ENCODE measurements at regions not wholly inside any gene's neighbourhood (a gene's known extent, or its start where the extent isn't known, plus 50 kb on each side); places are given as distances from the start of the nearest gene placed in this dataset.
"Not testable (repeated sequence)": the region's sequence is repeated elsewhere in the genome, so short reads cannot be mapped to it uniquely, and the experiment has no call there.

DNA sequence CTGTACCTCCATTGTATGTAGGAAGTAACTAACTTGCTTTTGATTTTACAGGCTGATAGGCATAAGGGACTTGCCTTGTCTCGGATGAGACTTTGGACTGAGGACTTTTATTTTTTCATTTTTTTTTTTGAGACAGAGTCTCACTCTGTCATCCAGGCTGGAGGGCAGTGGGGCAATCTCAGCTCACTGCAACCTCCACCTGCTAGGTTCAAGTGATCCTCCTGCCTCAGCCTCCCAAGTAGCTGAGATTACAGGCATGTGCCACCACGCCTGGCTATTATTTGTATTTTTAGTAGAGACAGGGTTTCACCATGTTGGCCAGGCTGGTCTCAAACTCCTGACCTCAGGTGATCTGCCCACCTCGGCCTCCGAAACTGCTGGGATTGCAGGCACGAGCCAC lies 80.2 kb upstream of the SYN3 start:
- DNase-seq: not testable (repeated sequence)

DNA sequence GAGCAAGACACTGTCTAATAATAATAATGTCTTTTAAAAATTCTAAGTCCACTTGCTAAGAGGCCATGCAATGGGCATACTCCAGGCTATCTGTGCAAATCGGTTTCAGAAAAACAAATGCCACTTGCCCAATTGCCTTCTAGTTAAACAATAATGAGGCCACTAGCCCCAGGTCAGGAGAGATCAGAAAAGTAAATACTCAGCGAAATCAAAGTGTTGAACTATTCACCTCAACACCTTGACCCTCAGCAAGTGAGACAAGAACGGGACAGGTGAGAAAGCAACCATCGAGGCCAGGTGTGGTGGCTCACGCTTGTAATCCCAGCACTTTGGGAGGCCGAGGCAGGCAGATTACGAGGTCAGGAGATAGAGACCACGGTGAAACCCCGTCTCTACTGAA lies 72.3 kb upstream of the SYN3 start:
- DNase-seq: no peak

GRCh38 chr22:33129621-33130020 lies 71.4 kb upstream of the SYN3 start:
- DNase-seq: no peak

- no peak for DNase-seq
Observed at GRCh38 chr22:33126881-33127280, 68.7 kb upstream of the SYN3 start.

- no peak for DNase-seq
Observed at GRCh38 chr22:33124471-33124870, 66.3 kb upstream of the SYN3 start.

GRCh38 chr22:33122439-33122838 lies 64.3 kb upstream of the SYN3 start:
- DNase-seq: not testable (repeated sequence)

DNA sequence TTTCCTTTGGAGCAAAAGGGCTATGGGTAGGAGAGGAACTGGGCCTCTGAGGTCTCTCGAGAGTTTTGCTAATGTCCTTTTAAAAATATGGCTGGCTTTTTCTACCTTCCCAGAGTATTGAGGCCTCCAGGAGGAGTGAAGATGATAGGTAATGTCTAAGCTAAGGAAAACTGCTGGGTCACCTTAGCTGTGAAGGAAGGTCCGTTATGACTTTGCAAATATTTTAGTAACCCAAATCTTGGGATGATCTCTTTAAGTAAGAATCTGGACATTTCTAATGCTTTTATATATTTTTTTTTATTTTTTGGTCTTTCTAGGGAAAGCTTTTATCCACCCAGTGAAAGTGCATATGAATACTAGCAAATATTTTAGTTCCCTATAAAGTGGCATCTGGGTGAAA lies 60.9 kb upstream of the SYN3 start:
- no peak for DNase-seq

DNA sequence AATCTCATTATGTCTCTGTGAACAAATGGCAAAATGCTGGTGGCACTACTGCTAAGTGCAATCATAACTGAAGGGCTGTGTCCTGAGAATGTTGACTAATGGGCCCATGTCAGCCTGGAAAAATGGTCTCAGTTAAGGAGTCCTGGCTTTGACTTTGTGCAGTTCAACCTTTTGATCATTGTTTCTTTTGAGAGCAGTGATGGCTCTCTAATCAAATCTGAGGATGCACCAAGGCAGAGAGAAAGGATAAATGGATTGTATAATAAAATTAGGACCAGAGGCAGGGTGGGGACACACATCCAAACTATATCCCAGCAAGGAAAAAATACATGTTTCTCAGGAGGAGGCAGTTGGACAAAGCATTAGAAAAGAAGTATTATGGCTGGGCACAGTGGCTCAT lies 59.6 kb upstream of the SYN3 start:
- no peak for DNase-seq

GRCh38 chr22:33116841-33117547 lies 58.8 kb upstream of the SYN3 start:
- DNase-seq: no peak

DNA sequence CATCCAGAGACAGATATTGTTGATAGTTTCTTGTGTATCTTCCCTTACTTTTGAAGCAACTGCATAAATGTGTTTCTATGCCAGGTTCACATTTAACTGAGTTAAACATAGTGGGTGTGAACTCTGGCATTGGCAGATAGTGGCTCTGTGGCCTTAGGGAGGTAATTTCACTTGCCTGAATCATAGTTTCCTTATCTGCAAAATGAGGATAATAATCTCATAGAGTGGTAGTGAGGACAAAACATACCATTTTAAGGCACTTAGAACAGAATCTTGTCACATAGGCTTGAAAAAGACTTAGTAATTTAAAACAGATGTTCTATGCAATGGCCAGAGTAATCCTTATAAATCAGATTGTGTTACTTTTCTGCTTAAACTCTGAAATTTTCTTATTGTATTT lies 56.4 kb upstream of the SYN3 start:
- DNase-seq: no peak

DNA sequence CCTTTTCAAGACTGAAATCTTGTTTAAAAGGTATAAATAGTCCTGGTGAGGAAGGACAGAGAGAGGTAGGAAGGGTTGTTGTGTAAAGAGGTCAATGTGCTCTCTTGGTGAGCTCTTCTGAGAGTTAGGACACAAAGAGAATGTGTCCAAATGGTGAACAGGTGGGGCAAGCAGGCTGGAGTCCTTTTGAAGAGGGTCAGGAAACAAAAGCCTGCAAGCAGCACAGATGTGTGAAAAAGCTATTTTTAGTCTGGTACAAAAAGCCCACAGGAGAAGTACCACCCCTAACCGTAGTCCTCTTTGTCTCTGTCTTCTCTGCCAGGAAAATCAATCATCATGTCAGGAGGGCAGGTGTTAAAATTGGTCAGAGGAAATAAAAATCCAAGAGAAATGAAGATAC lies 54.4 kb upstream of the SYN3 start:
- no peak for DNase-seq

GRCh38 chr22:33111491-33111890 lies 53.3 kb upstream of the SYN3 start:
- DNase-seq: no peak

DNA sequence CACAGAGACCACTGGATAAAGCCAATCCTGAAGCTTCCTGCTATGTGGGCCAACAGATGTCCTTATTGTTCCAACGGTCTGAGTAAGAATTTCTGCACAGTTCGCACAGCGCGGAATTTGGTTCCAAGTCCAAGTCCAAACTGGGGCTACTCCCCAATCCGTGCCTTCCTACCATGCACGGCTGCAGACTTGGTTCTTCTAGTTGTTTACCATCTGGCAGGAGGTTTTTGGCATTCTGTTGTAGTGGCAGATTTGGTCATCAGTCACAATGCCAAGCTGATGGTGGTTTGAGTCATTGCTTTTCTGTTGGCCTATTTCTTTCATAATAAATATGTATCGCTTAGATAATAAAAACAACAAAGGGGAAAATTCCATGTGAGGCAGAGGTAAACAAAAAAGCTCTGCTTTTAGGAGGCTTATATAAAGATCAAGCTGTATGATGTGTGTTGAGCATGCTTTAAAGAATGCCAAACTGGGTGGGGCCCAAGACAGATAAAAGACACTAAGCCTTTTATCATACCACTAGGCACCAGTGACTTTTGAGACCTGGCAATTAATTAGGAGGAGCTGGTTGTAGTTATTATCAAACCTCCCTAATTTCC lies 52.5 kb upstream of the SYN3 start:
- DNase-seq: no peak

DNA sequence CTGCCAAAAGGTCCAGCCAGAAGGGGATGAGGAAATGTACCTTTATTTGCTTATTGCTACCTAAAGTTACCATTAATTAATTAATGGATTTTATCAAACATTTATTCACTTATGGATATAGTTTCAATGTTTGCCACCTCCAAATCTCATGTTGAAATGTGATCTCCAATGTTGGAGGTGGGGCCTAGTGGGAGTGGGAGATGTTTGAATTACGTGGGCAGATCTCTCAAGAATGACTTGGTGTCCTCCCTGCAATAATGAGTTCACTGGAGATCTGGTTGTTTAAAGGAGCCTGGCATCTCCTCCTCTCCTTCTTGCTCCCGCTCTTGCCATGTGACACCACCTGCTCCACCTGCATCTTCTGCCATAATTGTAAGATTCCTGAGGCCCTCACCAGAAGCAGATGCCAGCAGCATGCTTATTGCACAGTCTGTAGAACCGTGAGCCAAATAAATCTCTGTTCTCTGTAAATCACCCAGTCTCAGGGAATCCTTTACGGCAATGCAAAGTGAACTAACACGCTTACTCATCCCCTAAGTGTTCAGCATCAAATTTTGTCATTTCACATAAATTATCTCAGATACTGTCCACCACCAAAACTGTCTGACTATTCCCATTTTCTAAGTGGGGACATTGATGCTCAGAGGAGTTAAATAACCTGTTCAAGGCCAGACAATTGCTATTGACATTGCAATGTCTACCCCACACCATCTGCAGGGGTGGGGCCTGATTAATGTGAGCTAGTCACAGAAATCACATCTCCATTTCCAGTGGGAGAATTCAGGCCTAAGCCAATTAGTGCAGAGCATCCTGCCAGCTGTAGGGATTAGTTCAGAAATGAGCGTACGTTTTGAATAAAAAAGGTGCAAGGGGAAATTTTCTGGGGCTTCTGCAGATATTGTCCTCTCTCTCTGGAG lies 51.6 kb upstream of the SYN3 start:
- DNase-seq: no peak

DNA sequence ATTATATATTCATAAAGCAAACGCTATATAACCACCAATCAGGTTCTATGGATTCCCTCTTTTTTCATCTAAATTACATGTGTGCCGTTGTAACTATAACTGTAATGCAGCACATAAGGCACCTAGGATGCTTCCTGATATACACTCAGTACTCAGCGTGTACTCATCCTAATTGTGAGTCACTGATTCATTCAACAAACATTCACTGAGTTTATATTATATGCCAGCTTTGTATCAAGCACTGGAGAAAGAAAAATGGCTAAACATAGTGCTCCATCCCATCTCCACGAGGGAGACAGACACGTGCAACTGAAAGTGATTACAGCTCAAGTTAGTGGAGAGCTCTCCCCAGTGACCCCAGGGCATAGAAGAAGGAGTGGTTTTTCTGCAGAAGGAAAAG lies 49.9 kb upstream of the SYN3 start:
- no peak for DNase-seq
